ENCODE measurements at regions not wholly inside any gene's neighbourhood (a gene's known extent, or its start where the extent isn't known, plus 50 kb on each side); places are given as distances from the start of the nearest gene placed in this dataset.

GRCh38 chr5:152255411-152255810 lies 149.7 kb downstream of the NMUR2 start:
- H3K27ac Mint-ChIP-seq (ENCODE audit: unreplicated experiment), result no peak overlapping the region
- no peak for TF ChIP-seq CTCF (IDR thresholded peaks at IDR 0.05; ENCODE audit: partially characterized antibody, unreplicated experiment)
- no peaks in the 10 kb centered on the region for H3K4me1 Mint-ChIP-seq (ENCODE audit: low read depth, unreplicated experiment)

GRCh38 chr5:152247850-152248385 lies 157.2 kb downstream of the NMUR2 start:
- H3K4me3 Mint-ChIP-seq (ENCODE audit: unreplicated experiment), result no peak overlapping the region
- no peak overlapping the region for H3K27ac Mint-ChIP-seq (ENCODE audit: unreplicated experiment)
- no peak for DNase-seq
- TF ChIP-seq CTCF (IDR thresholded peaks at IDR 0.05; ENCODE audit: partially characterized antibody, unreplicated experiment), result no peak
- H3K27me3 Mint-ChIP-seq (ENCODE audit: unreplicated experiment), result no peaks in the 10 kb centered on the region
- no peaks in the 10 kb centered on the region for H3K9me3 Mint-ChIP-seq (ENCODE audit: unreplicated experiment)
- no peaks in the 10 kb centered on the region for H3K36me3 Mint-ChIP-seq (ENCODE audit: unreplicated experiment)
- H3K4me1 Mint-ChIP-seq (ENCODE audit: low read depth, unreplicated experiment), result no peaks in the 10 kb centered on the region

More at GRCh38 chr5:152255411-152255810, 149.7 kb downstream of the NMUR2 start:
- no peak for DNase-seq
- Mint-ChIP-seq H3K9me3 (ENCODE audit: unreplicated experiment) (no peaks in the 10 kb centered on the region), H3K36me3 (ENCODE audit: unreplicated experiment) (no peaks in the 10 kb centered on the region), H3K4me3 (ENCODE audit: unreplicated experiment) (no peak overlapping the region), H3K27me3 (ENCODE audit: unreplicated experiment) (peaks cover 2% of the 10 kb centered on the region)

- Mint-ChIP-seq H3K9me3 (ENCODE audit: unreplicated experiment) (no peaks in the 10 kb centered on the region), H3K27ac (ENCODE audit: unreplicated experiment) (no peak overlapping the region), H3K4me1 (ENCODE audit: low read depth, unreplicated experiment) (no peaks in the 10 kb centered on the region), H3K27me3 (ENCODE audit: unreplicated experiment) (no peaks in the 10 kb centered on the region), H3K4me3 (ENCODE audit: unreplicated experiment) (no peak overlapping the region), H3K36me3 (ENCODE audit: unreplicated experiment) (no peaks in the 10 kb centered on the region)
- TF ChIP-seq CTCF (IDR thresholded peaks at IDR 0.05; ENCODE audit: partially characterized antibody, unreplicated experiment), result no peak
- DNase-seq, result no peak
These were observed 158.7 kb downstream of the NMUR2 start for GRCh38 chr5:152246401-152246800.

- no peak for TF ChIP-seq CTCF (IDR thresholded peaks at IDR 0.05; ENCODE audit: partially characterized antibody, unreplicated experiment)
These were observed 167.5 kb downstream of the NMUR2 start for GRCh38 chr5:152237531-152237930.

GRCh38 chr5:152226191-152226590 lies 178.9 kb downstream of the NMUR2 start:
- H3K4me3 Mint-ChIP-seq (ENCODE audit: unreplicated experiment), result no peak overlapping the region
- no peak for DNase-seq

More at GRCh38 chr5:152237531-152237930, 167.5 kb downstream of the NMUR2 start:
- H3K36me3 Mint-ChIP-seq (ENCODE audit: unreplicated experiment), result peaks cover 6% of the 10 kb centered on the region
- no peak for DNase-seq
- H3K27ac Mint-ChIP-seq (ENCODE audit: unreplicated experiment), result no peak overlapping the region
- no peaks in the 10 kb centered on the region for H3K9me3 Mint-ChIP-seq (ENCODE audit: unreplicated experiment)
- H3K27me3 Mint-ChIP-seq (ENCODE audit: unreplicated experiment), result no peaks in the 10 kb centered on the region
- no peak overlapping the region for H3K4me3 Mint-ChIP-seq (ENCODE audit: unreplicated experiment)
- no peaks in the 10 kb centered on the region for H3K4me1 Mint-ChIP-seq (ENCODE audit: low read depth, unreplicated experiment)

More at GRCh38 chr5:152226191-152226590, 178.9 kb downstream of the NMUR2 start:
- TF ChIP-seq CTCF (IDR thresholded peaks at IDR 0.05; ENCODE audit: partially characterized antibody, unreplicated experiment), result no peak
- no peaks in the 10 kb centered on the region for H3K36me3 Mint-ChIP-seq (ENCODE audit: unreplicated experiment)
- H3K4me1 Mint-ChIP-seq (ENCODE audit: low read depth, unreplicated experiment), result no peaks in the 10 kb centered on the region
- H3K9me3 Mint-ChIP-seq (ENCODE audit: unreplicated experiment), result no peaks in the 10 kb centered on the region
- no peak overlapping the region for H3K27ac Mint-ChIP-seq (ENCODE audit: unreplicated experiment)
- no peaks in the 10 kb centered on the region for H3K27me3 Mint-ChIP-seq (ENCODE audit: unreplicated experiment)
